ENCODE measurements at regions not wholly inside any gene's neighbourhood (a gene's known extent, or its start where the extent isn't known, plus 50 kb on each side); places are given as distances from the start of the nearest gene placed in this dataset.
A peak's percentile ranks its signal among the peaks of the same experiment; 100 is the strongest.

DNA sequence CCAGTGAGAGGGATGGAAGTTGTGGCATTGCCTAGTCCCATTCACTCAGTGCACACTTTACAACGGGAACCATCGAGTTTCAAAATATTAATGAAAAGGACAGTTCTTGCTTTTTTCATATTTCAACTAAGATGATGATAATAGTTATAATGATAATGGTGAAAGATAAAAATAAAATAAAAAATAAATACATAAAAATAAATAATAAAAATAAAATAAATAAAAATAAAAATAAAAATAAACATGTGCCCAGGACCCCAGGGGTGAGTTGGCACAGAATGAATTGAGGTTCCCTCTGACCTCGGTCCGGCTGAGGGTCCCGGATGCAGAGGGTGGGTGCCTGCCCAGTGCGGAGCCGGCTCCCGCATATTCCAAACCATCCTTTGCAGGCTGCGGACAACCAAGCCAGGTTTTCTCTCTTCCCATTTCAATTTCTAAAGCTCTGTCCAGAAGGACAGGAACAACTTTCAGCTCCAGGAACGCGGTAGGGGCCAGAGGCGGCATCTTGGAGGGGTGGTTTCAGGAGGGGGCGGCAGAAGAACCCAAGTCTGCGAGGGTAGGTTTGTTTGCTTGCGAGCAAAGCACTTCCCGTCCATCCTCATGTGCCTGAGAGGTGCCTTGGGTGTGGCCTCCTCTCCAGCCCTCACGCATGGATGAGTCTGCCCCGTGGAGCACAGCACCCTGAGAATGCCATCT lies 236.8 kb downstream of the DLL1 start:
- no peak for DNase-seq

DNA sequence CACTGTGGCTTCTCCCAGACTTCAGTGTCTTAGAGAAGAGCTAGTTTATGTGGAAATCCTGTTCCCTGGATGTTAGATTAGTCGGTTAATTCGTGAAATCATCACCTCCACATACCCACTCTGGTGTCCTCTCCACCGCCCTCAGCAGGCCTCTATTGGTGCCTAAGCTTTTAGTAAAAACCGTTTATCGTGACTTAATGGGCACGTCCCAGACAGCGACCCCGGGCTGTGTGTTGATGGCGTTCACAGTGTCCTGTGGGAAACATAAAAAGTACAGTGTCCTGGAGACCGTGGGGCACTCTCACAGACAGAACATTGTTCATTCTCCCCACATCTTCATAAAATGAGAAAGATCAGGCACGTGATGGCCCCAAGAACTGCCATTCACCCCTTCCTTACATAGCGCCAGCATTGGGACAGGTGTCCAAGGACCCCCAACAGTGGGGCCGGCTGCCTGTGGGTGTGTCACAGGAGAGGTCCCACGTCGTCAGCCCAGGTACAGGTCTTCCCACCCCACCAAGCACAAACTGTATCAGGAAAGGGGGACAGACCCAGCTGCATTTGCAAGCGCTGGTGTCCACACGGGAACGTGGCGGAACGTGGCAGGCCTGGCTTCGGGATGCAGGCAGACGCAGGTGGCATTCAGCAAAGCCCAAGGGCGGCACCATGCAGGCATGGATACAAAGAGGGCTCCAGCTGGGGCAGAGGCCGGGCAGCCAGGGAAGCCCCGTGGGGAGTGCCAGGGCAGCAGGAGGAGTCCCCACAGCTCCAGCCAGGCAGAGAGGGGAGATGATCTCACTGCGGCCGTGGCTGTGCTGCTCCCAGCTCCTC lies 237.7 kb downstream of the DLL1 start:
- no peak for DNase-seq

GRCh38 chr6:170051229-170052172 lies 239.4 kb downstream of the DLL1 start:
- DNase-seq = no peak

DNA sequence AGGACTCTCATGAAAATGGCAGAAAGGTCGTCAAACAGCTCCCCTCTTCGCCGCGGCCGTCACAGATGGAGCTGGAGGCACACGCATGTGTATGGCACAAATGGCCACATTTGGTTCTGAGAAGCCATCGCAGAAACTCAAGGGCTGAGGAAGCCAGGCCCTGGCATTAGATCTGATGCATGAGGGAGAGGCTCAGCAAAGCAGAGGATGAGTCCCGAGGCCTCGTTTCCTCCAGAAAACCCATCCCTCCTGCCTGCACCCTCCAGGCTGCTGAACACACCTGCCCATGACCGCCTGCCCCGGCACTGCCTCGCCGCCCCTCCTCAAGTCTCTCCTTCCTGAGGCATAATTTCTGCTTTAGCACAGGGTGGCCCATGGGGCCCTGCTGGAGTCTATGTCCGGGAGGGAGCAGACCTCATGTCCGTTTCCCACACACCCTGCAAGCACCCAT lies 240.3 kb downstream of the DLL1 start:
- no peak for DNase-seq

DNA sequence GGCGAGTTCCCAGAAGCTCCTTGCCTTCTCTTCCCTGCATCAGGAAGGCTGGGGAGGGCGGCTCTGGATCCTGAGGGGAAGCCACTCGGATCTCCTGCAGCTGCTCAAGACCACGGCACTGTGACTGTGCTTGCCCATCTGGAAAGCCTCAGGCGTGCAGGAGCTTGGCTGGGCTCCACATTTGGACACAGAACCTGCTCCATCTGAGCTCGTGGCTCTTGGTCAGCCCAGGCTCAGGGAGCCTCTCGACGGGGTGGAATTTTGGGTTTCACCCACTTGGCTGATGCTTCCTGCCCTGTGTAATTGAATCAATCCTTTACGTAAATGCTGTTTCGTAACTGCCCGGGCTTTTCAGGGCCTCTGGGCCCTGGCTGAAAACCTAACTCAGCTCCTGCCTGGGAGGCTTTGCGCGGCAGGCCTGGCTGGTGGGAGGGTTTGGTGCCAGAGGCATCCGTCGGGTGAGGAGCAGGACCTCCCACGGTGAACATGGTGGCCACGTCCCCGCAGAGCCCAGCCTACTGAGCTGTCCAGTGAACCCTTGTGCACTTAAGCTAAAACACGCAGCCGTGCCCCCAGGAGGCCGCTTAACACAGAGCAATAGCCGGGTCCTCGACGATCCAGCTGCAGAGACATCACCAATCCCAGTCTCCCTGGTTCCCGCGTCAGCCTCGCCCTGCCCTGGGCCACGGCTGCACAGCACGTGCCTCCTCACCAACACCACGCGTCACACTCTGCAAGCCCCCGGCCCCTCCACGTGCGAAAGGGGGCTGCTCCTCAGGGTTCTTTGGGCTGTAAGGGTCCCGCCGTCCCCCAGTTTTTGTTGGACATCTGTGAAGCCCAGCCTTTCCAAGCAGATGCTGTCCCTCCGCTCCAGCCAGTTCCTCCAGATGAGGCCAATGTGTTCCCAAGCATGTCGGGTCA lies 241.0 kb downstream of the DLL1 start:
- peak; percentile 91 to 96 (median 93) for DNase-seq

DNA sequence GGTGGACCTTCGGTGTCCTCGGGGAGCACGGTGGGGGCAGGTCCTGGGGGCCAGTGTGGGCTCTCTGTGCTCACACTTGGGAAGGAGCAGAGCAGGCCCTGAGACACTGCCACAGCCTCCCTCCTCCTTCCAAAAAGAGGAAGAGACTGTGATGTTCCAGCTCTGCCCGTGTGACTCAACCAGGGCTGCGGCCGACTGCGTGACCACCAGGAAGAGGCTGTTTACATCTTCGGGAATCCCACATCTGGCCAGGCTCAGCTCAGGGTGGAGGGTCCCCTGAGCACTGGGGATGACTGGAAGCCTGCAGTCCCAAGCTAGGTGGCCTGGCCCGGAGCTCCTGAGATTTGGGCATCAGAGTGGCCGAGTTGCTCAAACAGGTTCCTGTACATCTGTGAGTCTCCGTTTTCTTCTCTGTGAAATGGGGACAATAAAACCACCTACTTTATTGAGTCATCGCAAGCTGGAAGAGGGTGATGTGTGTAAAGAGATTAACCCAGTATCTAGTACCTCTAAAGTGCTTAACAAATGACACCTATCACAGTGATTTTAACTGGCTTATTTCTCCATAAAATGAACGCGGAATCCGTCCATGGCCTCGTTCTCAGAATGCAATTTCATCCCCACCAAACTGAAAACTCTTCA lies 242.1 kb downstream of the DLL1 start:
- DNase-seq = peak; percentile 91 to 96 (median 95)

DNA sequence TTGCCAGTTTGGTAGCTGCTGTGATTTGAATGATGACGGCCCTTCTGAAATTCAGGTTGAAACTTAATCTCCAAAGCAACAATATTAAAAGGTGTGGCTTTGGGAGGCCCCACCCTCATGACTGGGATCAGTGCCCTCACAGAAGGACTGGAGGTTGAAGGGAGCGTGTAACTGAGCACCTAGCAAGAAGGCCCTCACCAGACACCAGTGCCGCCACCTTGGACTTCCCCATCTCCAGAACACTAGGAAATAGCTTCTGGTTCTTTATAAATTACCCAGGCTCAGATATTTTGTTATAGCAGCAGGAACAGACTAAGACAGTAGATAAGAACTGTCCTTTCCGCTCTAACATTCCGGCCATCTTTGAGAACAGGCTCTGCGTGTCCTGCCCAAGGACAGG lies 243.1 kb downstream of the DLL1 start:
- DNase-seq = peak in 3 of 4 experiments; percentile 22 to 52 (median 44)

DNA sequence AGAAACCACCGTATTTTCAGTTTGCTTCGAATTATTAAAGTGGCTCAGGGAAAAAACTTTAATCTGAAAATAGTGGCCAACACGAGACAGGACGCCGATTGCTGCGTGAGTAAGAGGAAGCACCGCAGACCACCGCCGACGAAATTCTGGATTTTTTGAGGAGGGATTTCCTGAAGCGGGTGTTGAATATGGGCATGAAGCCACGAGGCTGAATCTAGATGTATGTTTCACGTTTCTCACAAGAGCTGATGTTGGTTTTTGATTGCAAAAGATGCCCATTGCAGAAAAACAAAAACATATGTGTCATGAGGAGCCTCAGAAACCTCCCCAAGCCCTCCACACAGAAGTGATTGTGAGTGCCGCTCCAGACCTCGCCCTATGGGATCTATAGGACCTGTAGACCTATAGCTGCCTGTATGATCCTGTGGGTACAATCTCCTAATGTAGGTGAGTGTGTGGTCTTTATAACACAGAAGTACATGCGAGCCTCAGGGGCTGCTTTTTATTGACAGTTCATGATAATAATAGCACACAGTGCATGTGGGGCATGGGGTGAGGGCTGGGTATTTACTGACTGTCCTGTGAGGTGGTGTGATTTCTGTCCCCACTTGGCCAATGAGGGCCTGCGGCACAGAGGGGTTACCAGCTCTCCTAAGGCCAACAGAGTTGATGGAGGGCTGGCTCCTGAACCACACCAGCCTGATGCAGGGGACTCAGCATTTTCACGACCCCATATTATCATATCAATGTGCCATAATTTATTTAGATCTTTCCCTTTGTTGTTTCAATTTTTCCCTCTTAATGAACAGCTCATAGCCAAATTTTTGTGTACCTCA lies 243.9 kb downstream of the DLL1 start:
- DNase-seq = peak; percentile 81 to 90 (median 84)

DNA sequence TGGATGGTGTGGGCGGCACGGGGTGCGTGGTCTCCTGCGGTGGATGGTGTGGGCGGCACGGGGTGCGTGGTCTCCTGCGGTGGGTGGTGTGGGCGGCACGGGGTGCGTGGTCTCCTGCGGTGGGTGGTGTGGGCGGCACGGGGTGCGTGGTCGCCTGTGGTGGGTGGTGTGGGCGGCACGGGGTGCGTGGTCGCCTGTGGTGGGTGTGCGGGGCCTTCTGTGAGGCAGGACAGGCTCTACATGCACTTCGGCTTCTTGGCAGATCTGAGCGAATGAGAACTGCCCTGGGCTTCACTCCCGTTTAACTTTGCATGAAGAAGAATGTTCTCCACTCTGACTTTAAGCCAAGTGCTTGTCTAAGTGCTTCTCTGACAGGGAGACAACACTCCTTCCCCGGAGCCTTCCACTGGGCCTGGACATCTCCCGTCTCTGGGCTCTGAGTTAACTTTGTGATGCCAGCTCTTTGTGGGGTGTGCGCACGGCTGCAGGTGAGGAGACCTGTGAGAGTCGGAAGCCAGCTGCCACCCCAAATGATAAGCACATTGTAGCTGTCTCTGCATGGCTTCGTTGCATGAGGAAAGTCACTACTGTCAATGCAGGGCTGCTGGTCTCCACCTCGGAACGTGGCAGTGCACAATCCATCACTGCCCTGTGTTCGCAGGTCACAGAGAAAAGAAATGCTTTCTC lies 244.8 kb downstream of the DLL1 start:
- DNase-seq = no peak

DNA sequence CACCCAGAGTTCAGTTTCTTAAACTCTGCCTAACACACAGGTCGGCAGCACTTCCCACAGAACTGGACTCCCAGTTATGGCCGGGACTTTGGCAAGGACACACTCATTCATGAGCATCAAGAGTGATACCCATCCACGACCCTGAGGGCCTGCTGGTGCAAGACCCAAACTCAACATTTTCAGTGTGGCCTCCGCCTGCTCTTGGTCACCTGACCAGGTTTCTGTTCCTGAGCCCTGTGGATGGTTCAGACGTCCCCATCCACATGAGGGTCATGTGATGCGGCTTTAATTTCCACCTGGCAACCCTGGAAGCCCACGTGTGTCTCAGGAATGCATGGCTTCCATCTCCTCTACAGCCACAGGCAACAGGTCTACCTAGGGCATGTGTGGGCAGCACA lies 245.3 kb downstream of the DLL1 start:
- DNase-seq = no peak

DNA sequence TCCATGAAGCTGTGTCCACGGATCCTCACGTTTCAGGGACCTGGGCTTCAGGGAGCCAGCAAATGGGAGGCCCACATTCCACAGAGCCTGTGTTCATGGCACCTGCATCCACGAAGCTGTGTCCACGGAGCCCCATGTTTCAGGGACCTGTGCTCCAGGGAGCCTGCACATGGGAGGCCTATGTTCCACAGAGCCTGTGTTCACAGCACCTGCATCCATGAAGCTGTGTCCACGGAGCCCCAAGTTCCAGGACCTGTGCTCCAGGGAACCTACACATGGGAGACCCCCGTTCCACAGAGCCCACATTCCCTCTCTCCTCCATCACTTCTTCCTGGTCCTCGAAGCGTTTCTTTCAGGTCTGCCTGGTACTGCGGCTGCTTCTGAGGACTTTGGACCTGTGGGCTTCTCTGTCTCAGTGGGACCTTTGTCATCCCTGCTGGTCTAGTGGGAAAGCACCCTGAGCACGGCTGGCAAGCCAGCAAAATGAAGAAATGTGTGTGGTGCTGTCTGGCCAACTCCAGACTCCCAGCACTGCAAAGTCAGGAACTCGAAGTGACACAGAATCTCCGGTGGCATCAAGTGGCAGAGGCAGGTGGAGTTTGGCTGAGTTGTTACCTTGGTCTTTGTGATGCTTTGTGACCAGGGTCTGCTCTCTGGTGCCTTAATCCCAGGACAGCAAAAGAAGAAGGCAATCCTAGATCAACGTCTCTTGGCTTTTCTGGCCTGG lies 245.9 kb downstream of the DLL1 start:
- DNase-seq = no peak

DNA sequence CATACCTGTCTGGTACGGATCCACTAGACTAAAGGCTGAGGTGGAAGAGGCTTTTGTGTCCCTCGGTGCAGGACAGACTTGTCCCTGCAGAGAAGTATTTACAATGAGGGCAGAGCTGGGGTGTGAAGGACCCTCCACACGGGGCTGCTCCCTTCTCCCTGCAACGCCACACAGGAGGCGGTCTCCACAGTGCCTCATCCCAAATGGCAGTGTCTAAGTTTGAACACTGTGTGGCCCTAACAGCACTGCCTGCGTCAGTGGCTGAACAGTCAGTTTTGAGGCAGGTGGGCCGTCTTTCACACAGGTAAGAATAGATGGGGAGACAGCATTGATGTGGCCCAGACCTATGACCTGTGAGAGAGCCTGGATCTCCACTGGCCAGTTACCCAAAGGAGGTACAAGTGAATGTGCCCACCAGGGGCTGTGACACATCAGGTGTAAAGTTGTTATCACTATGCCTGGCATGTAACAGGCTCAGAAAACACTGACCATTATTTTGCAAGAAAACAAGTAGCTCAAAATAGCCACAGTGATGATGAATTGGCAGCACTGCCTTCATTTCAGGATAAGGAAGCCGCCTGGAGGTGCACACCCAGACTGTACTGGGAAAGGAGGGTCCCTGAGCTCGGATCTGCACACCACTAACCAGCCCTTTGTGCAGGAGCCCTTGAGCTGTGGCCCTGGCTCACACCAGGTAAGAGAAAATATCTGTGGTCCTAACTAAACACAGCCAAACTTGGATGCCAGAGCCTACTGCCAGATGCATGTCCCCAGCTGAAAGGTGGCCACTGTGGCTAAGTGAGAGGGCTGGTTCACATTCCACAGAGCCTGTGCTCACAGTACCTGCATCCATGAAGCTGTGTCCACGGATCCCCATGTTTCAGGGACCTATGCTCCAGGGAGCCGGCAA lies 246.7 kb downstream of the DLL1 start:
- DNase-seq = no peak

- no peak for DNase-seq
Measured at GRCh38 chr6:170043150-170043819, 247.6 kb downstream of the DLL1 start.

DNA sequence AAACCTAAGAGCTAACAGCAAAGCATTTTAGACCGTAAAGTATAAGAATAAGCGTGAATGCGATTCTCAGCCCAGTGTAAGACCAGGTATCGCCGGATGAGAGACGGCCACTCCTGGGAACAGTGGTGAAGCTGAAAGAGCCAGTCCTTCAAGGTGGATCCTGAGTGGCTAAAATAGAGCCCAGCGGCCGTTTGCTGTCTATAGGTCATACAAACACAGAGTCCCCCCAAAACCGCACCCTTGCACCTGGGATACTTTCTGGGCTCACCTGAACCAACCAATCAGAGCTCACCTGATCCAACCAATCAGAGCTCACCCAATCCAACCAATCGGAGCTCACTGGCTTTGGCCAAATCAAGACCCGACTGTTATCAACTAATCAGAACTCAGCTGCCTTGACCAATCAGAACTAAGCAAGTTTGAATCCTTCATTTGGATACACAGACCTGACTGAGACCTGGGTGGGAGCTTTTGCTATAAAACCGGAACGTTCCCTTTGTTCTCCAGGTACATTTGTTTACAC lies 248.2 kb downstream of the DLL1 start:
- DNase-seq = no peak

DNA sequence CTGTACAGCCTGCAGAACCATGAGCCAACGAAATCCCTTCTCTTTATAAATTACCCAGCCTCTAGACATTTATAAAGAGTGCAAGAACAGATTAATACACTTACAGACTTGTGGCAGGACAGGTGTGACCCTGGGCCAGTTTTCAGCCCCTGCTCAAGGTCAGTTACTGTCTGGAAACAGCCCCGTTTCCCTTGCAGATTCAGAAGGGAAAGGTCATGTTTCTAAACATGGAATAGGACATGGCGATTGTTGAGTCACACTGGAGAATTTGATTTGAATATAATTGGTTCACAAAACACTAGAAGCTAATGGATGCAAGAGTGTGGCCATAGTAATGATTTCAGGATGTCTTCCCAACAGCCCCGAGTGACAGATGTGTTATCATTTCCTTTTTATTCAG lies 248.8 kb downstream of the DLL1 start:
- DNase-seq = no peak

GRCh38 chr6:170041526-170041925 lies 249.4 kb downstream of the DLL1 start:
- no peak for DNase-seq

DNA sequence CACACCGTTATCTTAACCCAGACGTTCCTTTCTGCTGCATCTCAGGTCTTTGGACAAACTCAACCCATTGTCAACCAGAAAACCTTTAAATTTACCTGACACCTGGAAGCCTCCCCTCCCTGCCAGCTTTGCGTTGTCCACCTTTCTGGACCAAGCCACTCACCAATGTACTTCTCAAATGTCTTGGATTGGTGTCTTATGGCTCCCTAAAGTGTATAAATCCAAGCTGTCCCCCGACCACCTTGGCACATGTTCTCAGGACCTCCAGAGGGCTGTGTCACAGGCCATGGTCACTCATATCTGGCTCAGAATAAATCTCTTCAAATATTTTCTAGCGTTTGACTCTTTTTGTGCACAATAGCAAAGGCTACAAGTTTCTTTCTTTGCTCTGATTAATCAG lies 250.0 kb downstream of the DLL1 start:
- DNase-seq = no peak

All from suppressor macrophage (primary cell).